ENCODE measurements at regions not wholly inside any gene's neighbourhood (a gene's known extent, or its start where the extent isn't known, plus 50 kb on each side); places are given as distances from the start of the nearest gene placed in this dataset.
"Not testable (repeated sequence)": the region's sequence is repeated elsewhere in the genome, so short reads cannot be mapped to it uniquely, and the experiment has no call there.

GRCh38 chr12:83361071-83361470, 674.4 kb downstream of the TMTC2 start:
- no peak for DNase-seq (ENCODE audit: low read depth in 2 of 2)

DNA sequence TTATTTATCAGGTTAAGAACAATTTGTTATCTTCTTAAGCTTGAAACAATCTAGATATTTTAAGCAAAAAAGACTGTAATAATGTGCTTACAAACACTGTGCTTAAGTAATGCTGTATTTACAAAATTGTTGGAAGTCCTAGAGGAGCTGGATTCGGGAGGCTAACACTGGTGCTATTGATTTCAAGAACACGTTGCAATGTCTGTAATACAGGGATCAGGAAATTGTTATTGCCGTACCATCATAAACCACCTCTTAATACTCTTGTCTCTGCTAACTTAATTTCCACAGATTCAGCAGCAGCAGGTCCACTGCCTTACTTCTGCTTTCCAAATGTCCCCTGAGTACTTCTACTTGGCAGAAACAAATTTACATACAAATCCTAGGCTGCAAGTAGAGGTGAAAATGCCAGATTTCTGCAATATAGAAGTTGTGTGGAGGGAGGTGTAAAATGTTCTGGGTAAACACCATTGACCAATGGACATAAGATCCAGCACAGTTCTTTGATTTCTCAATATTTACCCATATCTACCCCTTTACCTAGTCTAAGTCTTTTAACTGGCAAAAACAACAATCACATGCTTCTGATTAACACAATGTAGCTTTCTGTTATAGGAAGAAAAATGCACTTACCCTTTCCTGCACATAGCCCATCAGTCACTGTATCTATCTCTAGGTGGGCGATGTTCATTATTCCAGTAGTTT, 663.4 kb downstream of the TMTC2 start:
- no peak for DNase-seq (ENCODE audit: low read depth in 2 of 2)

DNA sequence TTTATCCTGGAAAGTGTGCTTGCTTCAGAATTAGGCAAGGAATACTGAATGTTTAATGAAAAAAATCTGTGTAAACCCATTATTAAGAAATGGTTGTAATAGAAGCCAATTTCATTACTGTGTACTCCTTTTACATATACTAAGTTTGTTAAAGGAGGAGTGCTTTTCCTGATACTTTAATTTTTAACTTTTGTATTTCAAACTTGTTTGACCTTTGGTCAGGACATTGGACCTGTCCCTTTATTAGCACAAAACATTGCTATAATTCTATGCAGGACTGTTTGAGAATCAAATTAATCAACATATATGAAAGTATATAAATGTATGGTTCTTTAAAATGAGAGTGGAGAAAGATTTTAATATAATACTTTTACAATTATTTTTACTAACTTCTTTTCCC, 659.6 kb downstream of the TMTC2 start:
- no peak for DNase-seq (ENCODE audit: low read depth in 2 of 2)

GRCh38 chr12:83343767-83344166, 657.1 kb downstream of the TMTC2 start:
- no peak for DNase-seq (ENCODE audit: low read depth in 2 of 2)

DNA sequence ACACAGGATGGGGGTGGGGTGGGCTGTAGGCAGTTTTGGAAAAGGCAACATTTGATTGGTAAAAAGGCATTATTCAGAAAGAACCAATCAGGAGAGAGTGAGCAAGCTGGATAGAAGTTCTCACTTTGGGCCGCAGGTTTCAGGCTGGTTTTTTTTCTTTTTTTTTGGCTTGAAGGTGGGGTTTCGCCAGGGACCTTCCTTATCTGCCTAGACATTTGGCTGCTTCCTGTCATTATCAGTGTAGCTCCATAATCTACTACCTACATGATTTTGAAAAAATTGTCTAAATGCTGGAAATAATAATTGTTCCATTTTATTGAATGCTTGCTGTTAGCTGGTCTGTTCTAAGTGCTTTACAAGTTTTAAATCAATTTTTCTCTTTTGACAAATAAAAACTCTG, 649.0 kb downstream of the TMTC2 start:
- DNase-seq (ENCODE audit: low read depth in 2 of 2), result no peak

GRCh38 chr12:83326666-83327065, 640.0 kb downstream of the TMTC2 start:
- no peak for DNase-seq (ENCODE audit: low read depth in 2 of 2)

GRCh38 chr12:83323866-83324265, 637.2 kb downstream of the TMTC2 start:
- no peak for DNase-seq (ENCODE audit: low read depth in 2 of 2)

- no peak for DNase-seq (ENCODE audit: low read depth in 2 of 2)
Measured at GRCh38 chr12:83322809-83323208, 636.1 kb downstream of the TMTC2 start.

GRCh38 chr12:83321971-83322370, 635.3 kb downstream of the TMTC2 start:
- DNase-seq (ENCODE audit: low read depth in 2 of 2), result no peak

DNA sequence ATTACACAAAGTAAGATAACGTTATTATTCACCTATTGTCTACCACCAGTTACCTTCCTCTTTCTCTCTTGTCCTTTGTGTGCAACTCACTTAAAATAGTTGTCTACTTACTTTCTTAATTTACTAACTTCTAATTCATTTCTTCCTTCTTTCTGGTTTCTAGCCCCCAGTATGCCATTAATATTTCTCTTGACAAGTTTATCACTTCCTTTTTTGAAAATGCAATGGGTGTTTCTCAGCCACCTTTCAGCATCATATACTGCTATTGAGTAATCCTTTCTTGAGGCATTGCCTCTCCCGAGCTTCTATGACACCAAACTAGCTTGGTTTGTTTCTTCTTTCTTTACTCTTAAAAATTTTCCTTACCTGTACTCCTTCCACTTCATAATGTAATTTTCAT, 633.6 kb downstream of the TMTC2 start:
- DNase-seq (ENCODE audit: low read depth in 2 of 2), result no peak

DNA sequence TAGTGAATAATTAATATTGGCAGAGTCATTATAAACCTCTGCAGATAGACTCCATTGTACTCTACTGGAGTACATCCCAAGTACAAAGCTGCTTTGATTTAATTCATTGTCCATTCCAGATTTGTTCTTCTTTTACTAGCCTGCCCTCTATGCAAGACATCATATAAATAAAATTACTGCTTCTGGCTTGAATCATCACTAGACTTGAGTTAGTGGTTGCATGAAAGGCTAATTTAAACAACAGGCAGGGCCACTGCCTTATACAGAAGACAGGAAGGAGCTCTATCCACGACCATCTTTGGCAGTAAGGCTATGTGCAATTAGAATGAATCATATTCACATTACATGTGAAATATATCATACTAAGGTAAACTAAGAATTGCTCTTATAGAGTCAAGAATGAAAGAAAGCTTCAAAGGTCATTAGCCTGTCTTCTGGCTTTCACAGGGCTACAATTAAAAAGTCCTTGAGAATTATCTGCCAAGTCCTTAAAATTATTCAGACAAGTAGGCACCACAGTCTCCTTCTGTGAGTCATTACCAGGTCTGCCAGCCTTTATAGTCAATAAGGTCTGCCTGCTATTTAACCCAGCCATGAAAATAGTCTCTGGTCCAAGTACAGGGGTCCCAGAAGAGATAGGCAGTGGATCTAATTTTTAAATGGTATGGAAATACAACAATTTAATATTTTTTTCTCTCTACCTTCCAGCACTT, 631.8 kb downstream of the TMTC2 start:
- DNase-seq (ENCODE audit: low read depth in 2 of 2), result no peak

GRCh38 chr12:83317595-83317994, 630.9 kb downstream of the TMTC2 start:
- no peak for DNase-seq (ENCODE audit: low read depth in 2 of 2)

DNA sequence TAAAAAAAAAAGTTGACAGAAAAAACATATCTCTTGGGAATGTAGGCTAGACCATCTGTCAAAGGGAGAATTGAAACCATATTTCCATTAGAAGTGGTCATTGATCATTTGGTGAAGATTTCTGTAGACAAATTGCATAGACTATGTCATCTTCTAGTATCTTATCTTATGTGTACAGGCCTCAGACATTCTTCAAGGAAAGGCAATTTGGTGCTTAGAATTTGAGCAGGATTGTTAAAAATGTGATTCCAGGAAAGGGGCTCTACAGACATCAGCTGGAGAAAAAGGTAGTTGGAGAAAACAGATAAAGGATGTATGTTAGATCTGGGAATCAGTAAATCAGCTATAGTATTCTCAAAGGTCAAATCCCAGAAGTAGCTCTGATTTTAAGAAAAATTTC, 627.1 kb downstream of the TMTC2 start:
- DNase-seq (ENCODE audit: low read depth in 2 of 2), result no peak

DNA sequence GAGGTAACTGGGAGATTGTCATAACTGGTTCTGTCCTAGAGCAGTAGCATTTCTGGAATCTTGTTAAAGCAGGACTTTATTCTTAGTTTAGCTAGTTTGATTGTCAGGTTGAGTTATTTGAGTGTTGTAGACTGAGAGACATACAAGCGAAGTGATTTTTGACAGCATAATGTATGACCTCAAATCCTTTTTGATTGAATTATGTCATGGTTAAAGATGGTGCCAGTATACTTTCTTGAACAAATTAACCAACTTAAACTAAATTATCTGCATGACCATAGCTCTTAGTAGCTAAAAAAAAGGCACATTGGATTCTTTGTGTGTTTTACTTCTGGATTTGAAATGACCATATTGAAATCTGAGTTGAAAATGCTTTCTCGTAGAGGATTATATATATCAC, 626.6 kb downstream of the TMTC2 start:
- no peak for DNase-seq (ENCODE audit: low read depth in 2 of 2)

DNA sequence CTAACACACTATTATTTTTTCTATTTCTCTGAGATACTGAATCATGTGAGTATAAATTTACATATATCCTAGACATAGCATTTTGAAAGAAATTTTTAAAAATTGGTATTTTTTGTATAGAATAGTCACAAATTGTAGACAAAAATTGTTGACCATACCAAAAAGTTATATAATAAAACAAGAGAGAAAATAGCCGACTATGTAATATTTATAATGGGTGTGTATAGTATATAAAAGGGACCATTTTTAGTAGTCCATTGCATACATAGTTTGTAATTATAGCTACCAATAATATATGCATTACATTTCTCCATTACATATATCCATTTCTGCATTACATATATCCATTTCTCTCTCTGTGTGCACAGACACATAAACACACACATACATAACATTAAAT, 590.2 kb downstream of the TMTC2 start:
- DNase-seq (ENCODE audit: low read depth in 2 of 2), result no peak

DNA sequence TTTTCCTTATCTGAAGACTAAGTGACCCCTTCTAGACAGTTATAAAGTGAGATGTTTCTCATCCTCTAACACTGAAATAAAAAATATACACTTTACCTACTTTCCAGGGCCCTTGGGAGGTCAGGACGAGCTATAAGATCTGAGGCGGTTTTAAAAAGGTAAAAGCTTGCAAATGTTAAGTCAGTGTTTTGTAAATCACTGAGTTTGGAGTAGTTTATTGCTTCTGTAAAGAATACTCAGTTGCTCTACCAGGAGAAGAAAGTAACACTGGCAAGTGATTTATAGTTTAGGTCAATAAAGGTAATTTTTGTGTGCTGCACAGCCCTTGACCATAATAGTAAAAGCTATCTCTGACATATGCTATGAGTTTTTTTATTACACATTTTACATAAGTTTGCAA, 584.5 kb downstream of the TMTC2 start:
- no peak for DNase-seq (ENCODE audit: low read depth in 2 of 2)

- DNase-seq (ENCODE audit: low read depth in 2 of 2), result no peak
Measured at GRCh38 chr12:83265808-83266207, 579.1 kb downstream of the TMTC2 start.

DNA sequence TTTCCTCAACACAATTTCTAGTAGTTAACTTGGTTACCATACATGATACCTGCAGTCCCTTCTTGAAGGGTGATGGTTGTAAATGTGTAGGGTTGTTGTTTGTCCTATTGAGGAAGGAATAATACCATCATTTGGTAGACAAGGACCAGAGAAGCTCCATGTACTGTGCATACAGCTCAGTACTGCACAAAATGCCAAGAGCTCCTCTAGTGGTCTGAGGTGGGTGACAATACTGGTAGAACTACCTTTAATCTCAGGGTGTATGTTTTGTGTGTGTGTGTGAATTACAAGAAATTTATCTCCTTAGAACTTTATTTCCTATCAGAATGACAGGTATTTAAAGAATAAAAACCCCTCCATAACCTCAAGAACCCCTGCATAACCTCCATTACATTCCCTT, 575.3 kb downstream of the TMTC2 start:
- no peak for DNase-seq (ENCODE audit: low read depth in 2 of 2)

DNA sequence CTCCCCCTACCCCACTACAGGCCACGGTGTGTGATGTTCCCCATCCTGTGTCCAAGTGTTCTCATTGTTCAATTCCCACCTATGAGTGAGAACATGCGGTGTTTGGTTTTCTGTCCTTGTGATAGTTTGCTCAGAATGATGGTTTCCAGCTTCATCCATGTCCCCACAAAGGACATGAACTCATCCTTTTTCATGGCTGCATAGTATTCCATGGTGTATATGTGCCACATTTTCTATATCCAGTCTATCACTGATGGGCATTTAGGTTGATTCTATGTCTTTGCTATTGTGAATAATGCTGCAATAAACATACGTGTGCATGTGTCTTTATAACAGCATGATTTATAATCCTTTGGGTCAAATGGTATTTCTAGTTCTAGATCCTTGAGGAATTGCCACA, 573.4 kb downstream of the TMTC2 start:
- DNase-seq (ENCODE audit: low read depth in 2 of 2), result not testable (repeated sequence)

DNA sequence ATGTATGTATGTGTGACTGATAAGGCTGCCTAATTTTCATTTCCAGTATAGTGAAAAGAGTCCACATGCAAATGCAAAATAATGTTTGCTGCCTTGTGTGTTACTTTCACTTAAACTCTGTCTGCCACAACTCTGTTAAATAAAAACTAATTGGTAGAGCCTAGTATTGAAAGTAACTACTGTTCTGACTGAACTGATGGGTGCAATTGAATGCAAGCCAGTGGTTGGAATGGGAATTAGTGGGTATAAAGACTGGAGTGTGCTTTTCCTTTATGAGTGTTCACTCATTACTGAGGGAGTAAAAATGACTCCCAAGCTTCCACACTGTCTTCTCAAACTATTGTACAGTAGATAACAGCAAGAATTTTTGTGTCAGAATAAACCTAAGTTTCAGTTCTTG, 571.0 kb downstream of the TMTC2 start:
- no peak for DNase-seq (ENCODE audit: low read depth in 2 of 2)

- DNase-seq (ENCODE audit: low read depth in 2 of 2), result no peak
Measured at GRCh38 chr12:83256562-83256961, 569.9 kb downstream of the TMTC2 start.

DNA sequence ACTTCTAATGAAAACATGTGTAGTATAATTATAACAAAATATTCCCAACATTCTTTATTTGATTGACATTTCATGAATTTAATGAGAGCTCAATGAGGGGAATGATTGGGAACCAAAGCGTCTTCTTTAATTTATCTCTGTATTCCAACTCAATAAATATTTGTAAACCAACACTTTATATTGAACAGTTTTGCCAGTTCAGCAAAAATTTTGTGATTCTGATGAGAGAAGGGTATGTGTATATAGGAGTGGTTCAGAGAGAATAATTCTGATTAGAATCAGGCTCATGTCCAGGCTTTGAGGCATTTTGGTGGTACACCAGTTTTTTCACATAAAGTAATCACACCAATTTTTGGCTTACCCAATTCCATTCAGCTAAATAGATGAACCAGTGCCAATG, 564.2 kb downstream of the TMTC2 start:
- no peak for DNase-seq (ENCODE audit: low read depth in 2 of 2)

GRCh38 chr12:83245156-83245555, 558.5 kb downstream of the TMTC2 start:
- no peak for DNase-seq (ENCODE audit: low read depth in 2 of 2)

DNA sequence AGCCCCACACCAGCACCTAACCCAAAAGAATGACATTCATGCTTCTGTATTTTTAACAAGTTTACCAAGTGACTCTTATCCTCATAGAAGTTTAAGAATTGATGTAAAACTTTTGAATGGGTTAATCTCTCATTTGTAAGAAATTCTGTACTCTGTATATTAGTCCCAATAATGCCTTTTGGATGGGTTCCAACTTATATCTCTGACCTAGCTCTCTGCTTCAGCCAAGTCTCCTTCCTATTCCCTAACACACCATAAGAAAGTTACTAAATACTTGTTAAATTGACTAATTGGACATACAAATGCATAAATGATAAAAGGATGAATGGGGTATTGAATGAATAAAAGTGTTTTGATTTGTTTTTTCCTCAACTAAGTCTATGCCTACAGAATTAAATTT, 557.3 kb downstream of the TMTC2 start:
- no peak for DNase-seq (ENCODE audit: low read depth in 2 of 2)
